Thymus (tissue), 11 donors: ENCODE measurements at regions not wholly inside any gene's neighbourhood (a gene's known extent, or its start where the extent isn't known, plus 50 kb on each side); places are given as distances from the start of the nearest gene placed in this dataset.

Source experiments
- DNase-seq, 9 donors: peaks; one replicate each; pipeline ENCODE4 v3.0.0-alpha.2; 2013; ENCODE audit warnings: low spot score in 9 of 9, low read depth in 6 of 9, missing footprints in 1 of 9
- H3K27ac ChIP-seq, 2 donors: one replicate each; pipeline ENCODE4 v1.5.1; 2013; ENCODE audit warnings: control low read depth in 1 of 2, low read depth in 1 of 2, low read length in 1 of 2, mild to moderate bottlenecking in 1 of 2, moderate library complexity in 1 of 2
- H3K27me3 ChIP-seq, 2 donors: one replicate each; pipeline ENCODE4 v1.5.1; 2013; ENCODE audit warnings: low read length in 1 of 2; ENCODE audit not compliant: control insufficient read depth in 2 of 2, insufficient read depth in 1 of 2
- H3K36me3 ChIP-seq, 2 donors: one replicate each; pipeline ENCODE4 v1.5.1; 2013; ENCODE audit warnings: low read length in 1 of 2, mild to moderate bottlenecking in 1 of 2, moderate library complexity in 1 of 2; ENCODE audit not compliant: control insufficient read depth in 2 of 2, insufficient read depth in 2 of 2
- H3K4me1 ChIP-seq, 2 donors: one replicate each; pipeline ENCODE4 v1.5.1; 2013; ENCODE audit warnings: low read length in 2 of 2; ENCODE audit not compliant: control insufficient read depth in 2 of 2, insufficient read depth in 2 of 2
- H3K4me3 ChIP-seq, 2 donors: one replicate each; pipeline ENCODE4 v1.5.1; 2013; ENCODE audit warnings: low read length in 2 of 2, control low read depth in 1 of 2, mild to moderate bottlenecking in 1 of 2
- H3K9me3 ChIP-seq, 2 donors: one replicate each; pipeline ENCODE4 v1.5.1; 2013; ENCODE audit warnings: low read length in 1 of 2, mild to moderate bottlenecking in 1 of 2; ENCODE audit not compliant: control insufficient read depth in 2 of 2, insufficient read depth in 1 of 2
- WGBS: extraction: QIAGEN DNeasy Blood & Tissue Kit; methylation state at CpG from one replicate; pipeline ENCODE4 v1.1.7; 2013; 5-methylcytosine and 5-hydroxymethylcytosine counted together
- donor health status: healthy.

- DNase-seq, result no peak
- no peak overlapping the region for H3K4me3 ChIP-seq
- H3K9me3 ChIP-seq, result no peaks in the 10 kb centered on the region
- no peaks in the 10 kb centered on the region for H3K36me3 ChIP-seq
- no peaks in the 10 kb centered on the region for H3K4me1 ChIP-seq
- H3K27me3 ChIP-seq, result peaks cover 2 to 17% of the 10 kb centered on the region in 2 donors
- WGBS, result 82% methylated on average over 4 of the region's 4 CpGs
- H3K27ac ChIP-seq, result no peak overlapping the region
These were observed 102.6 kb upstream of the VPREB1 start for GRCh38 chr22:22141771-22142591.

DNA sequence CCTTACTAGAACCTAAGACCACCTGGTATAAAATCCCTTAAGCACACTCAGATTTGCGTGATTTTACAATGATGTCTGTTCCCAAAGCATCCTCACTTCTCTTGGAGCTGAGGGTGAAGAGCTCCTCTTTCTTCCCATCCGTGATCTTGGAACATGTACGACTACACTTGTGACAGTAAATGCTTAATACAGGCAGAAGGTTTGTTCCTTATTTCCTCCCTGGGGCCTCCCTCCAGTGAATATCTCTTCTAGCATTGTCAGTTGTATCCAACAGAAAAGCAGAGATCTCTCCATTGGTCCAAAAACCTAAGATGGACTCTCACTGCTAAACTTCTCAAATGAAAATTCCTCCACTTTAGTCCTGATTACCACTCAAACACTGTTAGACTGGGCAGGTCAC lies 103.6 kb upstream of the VPREB1 start:
- no peaks in the 10 kb centered on the region for H3K4me1 ChIP-seq
- 92% methylated on average over 3 of the region's 3 CpGs for WGBS
- no peaks in the 10 kb centered on the region for H3K36me3 ChIP-seq
- DNase-seq, result no peak
- no peak overlapping the region for H3K27ac ChIP-seq
- H3K4me3 ChIP-seq, result no peak overlapping the region
- peaks cover 0 to 13% of the 10 kb centered on the region in 2 donors for H3K27me3 ChIP-seq
- H3K9me3 ChIP-seq, result no peaks in the 10 kb centered on the region

DNA sequence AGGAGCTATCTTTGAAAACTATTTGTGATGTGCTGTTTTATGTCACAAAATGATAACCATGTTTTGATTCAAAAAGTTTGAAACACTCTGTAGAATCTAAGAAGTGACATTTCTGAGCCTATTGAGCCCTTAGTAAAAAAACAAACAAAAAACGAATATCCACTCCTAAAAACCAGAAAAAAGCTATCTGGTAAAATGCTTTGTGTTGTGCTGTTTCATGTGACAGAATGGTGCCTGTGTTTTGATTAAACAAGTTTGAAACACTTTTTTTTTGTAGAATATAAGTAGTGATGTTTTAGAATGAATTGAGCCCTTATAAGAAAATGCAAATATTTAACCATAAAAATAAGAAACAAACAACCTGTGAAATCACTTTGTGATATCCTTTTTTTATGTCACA lies 105.2 kb upstream of the VPREB1 start:
- Histone ChIP-seq H3K27ac (no peak overlapping the region), H3K27me3 (peaks cover 0 to 9% of the 10 kb centered on the region in 2 donors), H3K4me3 (no peak overlapping the region), H3K36me3 (no peaks in the 10 kb centered on the region), H3K4me1 (no peaks in the 10 kb centered on the region), H3K9me3 (no peaks in the 10 kb centered on the region)
- WGBS, result 80% methylated on average over 1 of the region's 1 CpG
- no peak for DNase-seq

- 72% methylated on average over 1 of the region's 1 CpG for WGBS
- no peak for DNase-seq
- Histone ChIP-seq H3K27ac (no peak overlapping the region), H3K4me3 (no peak overlapping the region), H3K27me3 (peaks cover 0 to 9% of the 10 kb centered on the region in 2 donors), H3K36me3 (no peaks in the 10 kb centered on the region), H3K4me1 (no peaks in the 10 kb centered on the region), H3K9me3 (no peaks in the 10 kb centered on the region)
These were observed 105.7 kb upstream of the VPREB1 start for GRCh38 chr22:22138915-22139314.

DNA sequence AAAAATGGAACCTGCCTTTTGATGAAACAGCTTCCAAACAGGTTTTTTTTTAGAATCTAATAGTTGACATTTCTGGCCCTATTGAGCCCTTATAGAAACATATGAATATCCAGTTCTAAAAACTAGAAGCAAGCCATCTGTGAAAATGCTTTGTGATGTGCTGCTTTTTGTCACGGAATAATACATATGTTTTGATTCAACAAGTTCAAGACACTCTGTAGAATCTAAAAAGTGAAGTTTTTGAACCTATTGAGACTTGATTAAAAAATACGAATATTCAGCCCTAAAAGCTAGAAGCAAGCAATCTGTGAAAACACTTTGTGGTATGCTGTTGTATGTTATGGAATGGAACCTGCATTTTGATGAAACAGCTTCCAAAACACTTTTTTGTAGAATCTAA lies 106.7 kb upstream of the VPREB1 start:
- WGBS, result 68% methylated on average over 2 of the region's 2 CpGs
- Histone ChIP-seq H3K9me3 (no peaks in the 10 kb centered on the region), H3K27me3 (peaks cover 0 to 6% of the 10 kb centered on the region in 2 donors), H3K36me3 (no peaks in the 10 kb centered on the region), H3K27ac (no peak overlapping the region), H3K4me3 (no peak overlapping the region), H3K4me1 (no peaks in the 10 kb centered on the region)
- DNase-seq, result no peak

- H3K36me3 ChIP-seq, result no peaks in the 10 kb centered on the region
- H3K27ac ChIP-seq, result no peak overlapping the region
- no peak overlapping the region for H3K4me3 ChIP-seq
- no peaks in the 10 kb centered on the region for H3K9me3 ChIP-seq
- H3K27me3 ChIP-seq, result no peaks in the 10 kb centered on the region
- 97% methylated on average over 5 of the region's 5 CpGs for WGBS
- no peaks in the 10 kb centered on the region for H3K4me1 ChIP-seq
- DNase-seq, result no peak
These were observed 110.7 kb upstream of the VPREB1 start for GRCh38 chr22:22133910-22134309.

- Histone ChIP-seq H3K36me3 (no peaks in the 10 kb centered on the region), H3K4me1 (no peaks in the 10 kb centered on the region), H3K9me3 (no peaks in the 10 kb centered on the region), H3K4me3 (no peak overlapping the region), H3K27me3 (no peaks in the 10 kb centered on the region), H3K27ac (no peak overlapping the region)
- WGBS, result 82% methylated on average over 3 of the region's 3 CpGs
- no peak for DNase-seq
These were observed 113.5 kb upstream of the VPREB1 start for GRCh38 chr22:22130953-22131608.

- Histone ChIP-seq H3K4me1 (peaks cover 0 to 9% of the 10 kb centered on the region in 2 donors), H3K36me3 (no peaks in the 10 kb centered on the region), H3K4me3 (no peak overlapping the region), H3K27ac (no peak overlapping the region), H3K27me3 (no peaks in the 10 kb centered on the region), H3K9me3 (no peaks in the 10 kb centered on the region)
- no peak for DNase-seq
- 94% methylated on average over 3 of the region's 3 CpGs for WGBS
These were observed 115.2 kb upstream of the VPREB1 start for GRCh38 chr22:22129387-22129786.

GRCh38 chr22:22128440-22128839 lies 116.1 kb upstream of the VPREB1 start:
- Histone ChIP-seq H3K36me3 (no peaks in the 10 kb centered on the region), H3K27me3 (peaks cover 0 to under 1% of the 10 kb centered on the region in 2 donors), H3K9me3 (no peaks in the 10 kb centered on the region), H3K4me3 (no peak overlapping the region), H3K4me1 (peaks cover 0 to 9% of the 10 kb centered on the region in 2 donors), H3K27ac (no peak overlapping the region)
- WGBS, result 99% methylated on average over 2 of the region's 2 CpGs
- DNase-seq, result no peak
